CD8-positive, alpha-beta memory T cell (primary cell): ENCODE measurements at regions not wholly inside any gene's neighbourhood (a gene's known extent, or its start where the extent isn't known, plus 50 kb on each side); places are given as distances from the start of the nearest gene placed in this dataset.
"Not testable (repeated sequence)": the region's sequence is repeated elsewhere in the genome, so short reads cannot be mapped to it uniquely, and the experiment has no call there.

Experiments used
- CTCF ChIA-PET: fragments of 350-600 bp; sonication (Branson Sonifier 250); formaldehyde crosslinking; loops from one replicate; lab custom pipeline; 2021; ENCODE audit warnings: antibody characterized with exemption; lab: Charles Lee
- POLR2A ChIA-PET: fragments of 350-600 bp; sonication (Branson Sonifier 250); formaldehyde crosslinking; loops from one replicate; lab custom pipeline; 2021; ENCODE audit warnings: antibody characterized with exemption; lab: Charles Lee
- DNase-seq, 5 donors: peaks; one replicate each; pipeline versions ENCODE4 v3.0.0 to v3.0.0-alpha.2; 2020 to 2022; ENCODE audit warnings: mixed read lengths in 1 of 5
- H3K27ac ChIP-seq: one replicate; pipeline ENCODE4 v1.7.0; 2013; ENCODE audit warnings: low read depth, mild to moderate bottlenecking, low read length, moderate library complexity
- H3K27me3 ChIP-seq: 2 replicates; pipeline ENCODE4 v1.7.0; 2013; ENCODE audit warnings: low read length, mild to moderate bottlenecking; ENCODE audit not compliant: insufficient read depth, poor library complexity, severe bottlenecking
- H3K36me3 ChIP-seq: 2 replicates; pipeline ENCODE4 v1.7.0; 2013; ENCODE audit warnings: mild to moderate bottlenecking, low read length, moderate library complexity; ENCODE audit not compliant: insufficient read depth
- H3K4me1 ChIP-seq: 2 replicates; pipeline ENCODE4 v1.7.0; 2013; ENCODE audit warnings: mild to moderate bottlenecking, low read length, moderate library complexity; ENCODE audit not compliant: insufficient read depth
- H3K4me3 ChIP-seq: 2 replicates; pipeline ENCODE4 v1.7.0; 2013; ENCODE audit warnings: mild to moderate bottlenecking, low read length
- H3K9me3 ChIP-seq: 2 replicates; pipeline ENCODE4 v1.7.0; 2013; ENCODE audit warnings: mild to moderate bottlenecking, low read length
- H3K27ac Mint-ChIP-seq, 8 donors: one replicate each; pipeline ENCODE4 v1.8.0; 2020 to 2021; ENCODE audit warnings: mixed read lengths in 8 of 8, mild to moderate bottlenecking in 6 of 8, inconsistent platforms in 3 of 8, moderate library complexity in 3 of 8
- H3K27me3 Mint-ChIP-seq, 2 donors: one replicate each; pipeline ENCODE4 v1.8.0; 2020 to 2021; ENCODE audit warnings: mixed read lengths in 2 of 2, mild to moderate bottlenecking in 1 of 2, moderate library complexity in 1 of 2
- H3K36me3 Mint-ChIP-seq, 3 donors: one replicate each; pipeline ENCODE4 v1.8.0; 2020 to 2021; ENCODE audit warnings: mixed read lengths in 3 of 3, inconsistent platforms in 1 of 3, mild to moderate bottlenecking in 1 of 3
- H3K4me1 Mint-ChIP-seq, 3 donors: one replicate each; pipeline ENCODE4 v1.8.0; 2020 to 2021; ENCODE audit warnings: mixed read lengths in 3 of 3, inconsistent platforms in 1 of 3, mild to moderate bottlenecking in 1 of 3
- H3K4me3 Mint-ChIP-seq, 7 donors: one replicate each; pipeline ENCODE4 v1.8.0; 2020 to 2021; ENCODE audit warnings: mixed read lengths in 7 of 7, mild to moderate bottlenecking in 6 of 7, moderate library complexity in 4 of 7, inconsistent platforms in 2 of 7
- H3K9me3 Mint-ChIP-seq, 5 donors: one replicate each; pipeline ENCODE4 v1.8.0; 2020 to 2022; ENCODE audit warnings: mixed read lengths in 5 of 5, mild to moderate bottlenecking in 3 of 5, moderate library complexity in 2 of 5, inconsistent platforms in 1 of 5

- Histone ChIP-seq H3K27me3 (no peaks in the 10 kb centered on the region), H3K4me3 (no peak overlapping the region), H3K9me3 (no peaks in the 10 kb centered on the region), H3K36me3 (no peaks in the 10 kb centered on the region), H3K27ac (no peak overlapping the region), H3K4me1 (no peaks in the 10 kb centered on the region)
- ChIA-PET CTCF (interaction anchor here (0.9 kb wide), 1 partner anchor 108 kb away, joined by 3 read pairs; no protein-coding TSS in a partner anchor), POLR2A (no interaction called here)
- Mint-ChIP-seq H3K27ac (no peak overlapping the region), H3K4me3 (no peak overlapping the region), H3K36me3 (no peaks in the 10 kb centered on the region), H3K9me3 (no peaks in the 10 kb centered on the region), H3K4me1 (no peaks in the 10 kb centered on the region), H3K27me3 (peaks cover 0 to 1% of the 10 kb centered on the region in 2 donors)
- peak in 2 of 5 donors; percentile 19 to 45 for DNase-seq
These were observed 1753.4 kb downstream of the MRPL39 start for GRCh38 chr21:23853796-23854379.

- Mint-ChIP-seq H3K27me3 (no peaks in the 10 kb centered on the region), H3K9me3 (peaks cover 0 to 18% (median 14%) of the 10 kb centered on the region in 5 donors), H3K4me1 (no peaks in the 10 kb centered on the region), H3K4me3 (no peak overlapping the region), H3K36me3 (no peaks in the 10 kb centered on the region), H3K27ac (no peak overlapping the region)
- H3K4me1 ChIP-seq, result no peaks in the 10 kb centered on the region
- CTCF ChIA-PET, result no interaction called here
- DNase-seq, result no peak
- no peaks in the 10 kb centered on the region for H3K9me3 ChIP-seq
- H3K27ac ChIP-seq, result no peak overlapping the region
- H3K36me3 ChIP-seq, result no peaks in the 10 kb centered on the region
- POLR2A ChIA-PET, result no interaction called here
- H3K4me3 ChIP-seq, result no peak overlapping the region
- H3K27me3 ChIP-seq, result no peaks in the 10 kb centered on the region
These were observed 1769.7 kb downstream of the MRPL39 start for GRCh38 chr21:23837564-23837963.

- Mint-ChIP-seq H3K27me3 (peaks cover 0 to 1% of the 10 kb centered on the region in 2 donors), H3K27ac (no peak overlapping the region), H3K4me1 (no peaks in the 10 kb centered on the region), H3K36me3 (no peaks in the 10 kb centered on the region), H3K4me3 (no peak overlapping the region), H3K9me3 (peaks cover 0 to 4% (median 0%) of the 10 kb centered on the region in 5 donors)
- no peaks in the 10 kb centered on the region for H3K27me3 ChIP-seq
- no peaks in the 10 kb centered on the region for H3K9me3 ChIP-seq
- no peaks in the 10 kb centered on the region for H3K36me3 ChIP-seq
- ChIA-PET POLR2A (no interaction called here), CTCF (no interaction called here)
- no peak for DNase-seq
- H3K4me3 ChIP-seq, result no peak overlapping the region
- no peak overlapping the region for H3K27ac ChIP-seq
- H3K4me1 ChIP-seq, result no peaks in the 10 kb centered on the region
These were observed 1784.5 kb downstream of the MRPL39 start for GRCh38 chr21:23822760-23823159.

- H3K4me1 Mint-ChIP-seq, result no peaks in the 10 kb centered on the region
These were observed 1789.9 kb downstream of the MRPL39 start for GRCh38 chr21:23817337-23817736.

GRCh38 chr21:23812485-23812884, 1794.8 kb downstream of the MRPL39 start:
- ChIA-PET CTCF (no interaction called here), POLR2A (no interaction called here)
- no peaks in the 10 kb centered on the region for H3K4me1 Mint-ChIP-seq
- no peaks in the 10 kb centered on the region for H3K27me3 Mint-ChIP-seq
- Histone ChIP-seq H3K9me3 (no peaks in the 10 kb centered on the region), H3K36me3 (no peaks in the 10 kb centered on the region), H3K27me3 (no peaks in the 10 kb centered on the region), H3K27ac (no peak overlapping the region), H3K4me1 (no peaks in the 10 kb centered on the region), H3K4me3 (no peak overlapping the region)
- H3K9me3 Mint-ChIP-seq, result peaks cover 0 to 8% (median 2%) of the 10 kb centered on the region in 5 donors
- no peak overlapping the region for H3K27ac Mint-ChIP-seq
- DNase-seq, result no peak
- no peaks in the 10 kb centered on the region for H3K36me3 Mint-ChIP-seq
- H3K4me3 Mint-ChIP-seq, result no peak overlapping the region

More at GRCh38 chr21:23817337-23817736, 1789.9 kb downstream of the MRPL39 start:
- H3K4me3 Mint-ChIP-seq, result no peak overlapping the region
- Histone ChIP-seq H3K4me3 (no peak overlapping the region), H3K9me3 (no peaks in the 10 kb centered on the region), H3K27ac (no peak overlapping the region), H3K36me3 (no peaks in the 10 kb centered on the region), H3K27me3 (no peaks in the 10 kb centered on the region), H3K4me1 (no peaks in the 10 kb centered on the region)
- peaks cover 0 to 1% of the 10 kb centered on the region in 2 donors for H3K27me3 Mint-ChIP-seq
- H3K9me3 Mint-ChIP-seq, result peaks cover 0 to 4% (median 0%) of the 10 kb centered on the region in 5 donors
- no peaks in the 10 kb centered on the region for H3K36me3 Mint-ChIP-seq
- H3K27ac Mint-ChIP-seq, result no peak overlapping the region
- DNase-seq, result no peak
- ChIA-PET POLR2A (no interaction called here), CTCF (no interaction called here)

GRCh38 chr21:23811805-23812204, 1795.5 kb downstream of the MRPL39 start:
- H3K27ac ChIP-seq, result no peak overlapping the region

GRCh38 chr21:23809573-23809972, 1797.7 kb downstream of the MRPL39 start:
- H3K27ac Mint-ChIP-seq, result no peak overlapping the region
- Histone ChIP-seq H3K9me3 (no peaks in the 10 kb centered on the region), H3K27me3 (no peaks in the 10 kb centered on the region), H3K4me1 (no peaks in the 10 kb centered on the region), H3K36me3 (no peaks in the 10 kb centered on the region), H3K4me3 (no peak overlapping the region), H3K27ac (no peak overlapping the region)
- CTCF ChIA-PET, result no interaction called here
- DNase-seq, result no peak
- no peaks in the 10 kb centered on the region for H3K36me3 Mint-ChIP-seq
- peaks cover 0 to 10% (median 2%) of the 10 kb centered on the region in 5 donors for H3K9me3 Mint-ChIP-seq
- H3K4me1 Mint-ChIP-seq, result no peaks in the 10 kb centered on the region
- H3K4me3 Mint-ChIP-seq, result no peak overlapping the region
- POLR2A ChIA-PET, result no interaction called here
- peaks cover 0 to 2% of the 10 kb centered on the region in 2 donors for H3K27me3 Mint-ChIP-seq

More at GRCh38 chr21:23811805-23812204, 1795.5 kb downstream of the MRPL39 start:
- no peaks in the 10 kb centered on the region for H3K4me1 ChIP-seq
- no peak overlapping the region for H3K27ac Mint-ChIP-seq
- CTCF ChIA-PET, result no interaction called here
- no peaks in the 10 kb centered on the region for H3K27me3 ChIP-seq
- H3K9me3 Mint-ChIP-seq, result peaks cover 0 to 8% (median 2%) of the 10 kb centered on the region in 5 donors
- H3K27me3 Mint-ChIP-seq, result no peaks in the 10 kb centered on the region
- H3K4me3 Mint-ChIP-seq, result no peak overlapping the region
- POLR2A ChIA-PET, result no interaction called here
- H3K9me3 ChIP-seq, result no peaks in the 10 kb centered on the region
- no peak for DNase-seq
- H3K36me3 ChIP-seq, result no peaks in the 10 kb centered on the region
- H3K4me3 ChIP-seq, result no peak overlapping the region
- H3K36me3 Mint-ChIP-seq, result no peaks in the 10 kb centered on the region
- no peaks in the 10 kb centered on the region for H3K4me1 Mint-ChIP-seq

GRCh38 chr21:23806966-23807548, 1800.2 kb downstream of the MRPL39 start:
- H3K36me3 ChIP-seq, H3K9me3 ChIP-seq, H3K4me3 Mint-ChIP-seq, H3K27ac Mint-ChIP-seq, H3K4me1 Mint-ChIP-seq, H3K27me3 ChIP-seq, H3K9me3 Mint-ChIP-seq, POLR2A ChIA-PET, H3K27me3 Mint-ChIP-seq, DNase-seq, H3K4me1 ChIP-seq, CTCF ChIA-PET, H3K4me3 ChIP-seq, H3K36me3 Mint-ChIP-seq, H3K27ac ChIP-seq: not testable (repeated sequence)
